H7 (cell line): ENCODE measurements at regions not wholly inside any gene's neighbourhood (a gene's known extent, or its start where the extent isn't known, plus 50 kb on each side); places are given as distances from the start of the nearest gene placed in this dataset.

ENCODE experiments used
- DNase-seq: peaks from one replicate; pipeline ENCODE4 v3.0.0; 2012
- H3K27me3 ChIP-seq: 2 replicates; pipeline ENCODE4 v1.6.0; 2011; ENCODE audit warnings: mild to moderate bottlenecking, low read length; ENCODE audit not compliant: control insufficient read depth, insufficient read depth
- H3K36me3 ChIP-seq: replicated peaks from 2 replicates; pipeline ENCODE4 v1.5.1; 2011; ENCODE audit warnings: low read length; ENCODE audit not compliant: control insufficient read depth, insufficient read depth
- H3K4me3 ChIP-seq: 2 replicates; pipeline ENCODE4 v1.5.1; 2011; ENCODE audit warnings: low read depth, mild to moderate bottlenecking, control low read depth, low read length, moderate library complexity; ENCODE audit not compliant: insufficient read depth

- H3K36me3 ChIP-seq = no peaks in the 10 kb centered on the region
- no peak for DNase-seq
- H3K27me3 ChIP-seq = no peaks in the 10 kb centered on the region
- H3K4me3 ChIP-seq = no peak overlapping the region
Measured at GRCh38 chr10:118912961-118913600, 116.4 kb upstream of the NANOS1 start.

DNA sequence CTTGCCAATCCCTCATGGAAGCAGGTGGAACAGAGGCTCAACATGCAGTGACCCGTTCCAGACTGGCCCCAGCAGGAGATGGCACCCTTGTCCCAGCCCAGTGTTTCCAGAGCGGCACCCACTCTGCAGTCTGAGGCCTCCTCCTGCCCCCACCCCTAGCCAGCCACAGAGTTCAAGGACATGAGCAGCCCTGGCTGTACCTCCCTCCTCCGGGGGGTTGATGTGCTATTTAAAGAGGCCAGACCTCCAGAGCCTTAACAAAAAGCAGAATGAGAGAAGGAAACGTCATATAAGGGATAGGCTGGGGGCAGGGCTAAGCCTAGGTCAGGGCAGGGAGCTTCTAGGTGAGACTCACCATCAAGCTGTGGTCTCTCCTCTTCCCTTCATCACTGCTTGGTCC, 115.7 kb upstream of the NANOS1 start:
- H3K27me3 ChIP-seq = no peaks in the 10 kb centered on the region
- H3K36me3 ChIP-seq = no peaks in the 10 kb centered on the region
- no peak for DNase-seq
- H3K4me3 ChIP-seq = no peak overlapping the region

- no peaks in the 10 kb centered on the region for H3K27me3 ChIP-seq
- no peaks in the 10 kb centered on the region for H3K36me3 ChIP-seq
- DNase-seq = no peak
- no peak overlapping the region for H3K4me3 ChIP-seq
Measured at GRCh38 chr10:118914629-118915028, 114.9 kb upstream of the NANOS1 start.

DNA sequence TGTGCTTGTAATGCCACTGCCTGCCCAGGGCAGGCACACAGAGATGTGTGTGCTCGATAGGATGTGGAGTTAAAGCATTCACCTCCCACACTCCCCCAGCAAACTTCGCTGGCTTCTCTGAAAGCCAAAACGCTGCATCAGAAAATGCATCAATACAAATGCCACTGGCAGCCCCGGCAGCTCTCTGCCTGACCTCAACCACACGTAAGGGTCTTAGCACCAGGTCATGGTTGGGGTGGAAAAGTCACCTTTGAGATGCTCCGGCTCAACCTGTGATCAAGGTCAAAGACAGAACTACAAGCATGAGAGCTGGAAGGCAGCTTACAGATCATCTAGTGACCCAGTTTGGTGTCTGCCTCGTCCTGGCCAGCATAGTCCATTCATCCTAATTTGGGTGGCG, 114.4 kb upstream of the NANOS1 start:
- no peak for DNase-seq
- Histone ChIP-seq H3K4me3 (no peak overlapping the region), H3K27me3 (no peaks in the 10 kb centered on the region), H3K36me3 (no peaks in the 10 kb centered on the region)

DNA sequence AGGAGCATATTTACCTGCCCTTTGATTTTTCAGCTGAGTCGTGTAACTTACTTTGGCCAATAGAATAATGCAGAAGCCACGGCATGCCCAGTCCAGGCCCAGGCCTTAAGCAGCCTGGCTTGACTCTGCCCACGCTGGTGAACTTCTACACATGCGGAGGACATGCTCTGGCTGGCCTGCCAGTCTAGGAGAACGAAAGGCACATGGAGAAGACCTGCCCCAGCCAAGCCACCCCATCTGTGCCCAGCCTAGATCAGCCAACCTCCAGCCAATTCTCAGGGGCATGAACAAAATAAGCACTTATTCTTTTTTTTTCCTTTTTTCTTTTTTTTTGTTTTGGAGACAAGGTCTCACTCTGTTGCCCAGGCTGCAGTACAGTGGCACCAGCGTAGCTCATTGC, 112.7 kb upstream of the NANOS1 start:
- Histone ChIP-seq H3K4me3 (no peak overlapping the region), H3K36me3 (no peaks in the 10 kb centered on the region), H3K27me3 (no peaks in the 10 kb centered on the region)
- DNase-seq = no peak

GRCh38 chr10:118917701-118918100, 111.8 kb upstream of the NANOS1 start:
- no peak for DNase-seq
- Histone ChIP-seq H3K27me3 (no peaks in the 10 kb centered on the region), H3K4me3 (no peak overlapping the region), H3K36me3 (no peaks in the 10 kb centered on the region)

- Histone ChIP-seq H3K27me3 (no peaks in the 10 kb centered on the region), H3K36me3 (no peaks in the 10 kb centered on the region), H3K4me3 (no peak overlapping the region)
- no peak for DNase-seq
Measured at GRCh38 chr10:118918116-118918515, 111.4 kb upstream of the NANOS1 start.

DNA sequence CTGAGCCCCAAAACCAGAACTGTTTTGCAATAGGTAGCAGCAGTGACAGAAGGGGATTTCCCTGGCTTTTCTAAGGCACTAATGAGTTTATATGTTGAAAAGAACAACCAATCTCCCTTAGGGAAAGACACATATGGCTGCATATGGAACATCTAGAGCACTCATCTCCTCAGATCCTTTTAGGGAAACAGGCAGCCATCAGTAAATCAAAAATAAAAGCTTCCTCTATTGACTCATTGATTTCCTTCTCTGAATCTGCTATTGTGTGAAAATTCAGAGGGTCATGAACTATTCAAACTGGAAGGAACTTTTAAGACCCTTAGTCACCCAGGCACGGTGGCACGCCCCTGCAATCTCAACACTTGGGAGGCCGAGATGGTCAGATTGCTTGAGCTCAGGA, 110.9 kb upstream of the NANOS1 start:
- DNase-seq = no peak
- no peaks in the 10 kb centered on the region for H3K27me3 ChIP-seq

DNA sequence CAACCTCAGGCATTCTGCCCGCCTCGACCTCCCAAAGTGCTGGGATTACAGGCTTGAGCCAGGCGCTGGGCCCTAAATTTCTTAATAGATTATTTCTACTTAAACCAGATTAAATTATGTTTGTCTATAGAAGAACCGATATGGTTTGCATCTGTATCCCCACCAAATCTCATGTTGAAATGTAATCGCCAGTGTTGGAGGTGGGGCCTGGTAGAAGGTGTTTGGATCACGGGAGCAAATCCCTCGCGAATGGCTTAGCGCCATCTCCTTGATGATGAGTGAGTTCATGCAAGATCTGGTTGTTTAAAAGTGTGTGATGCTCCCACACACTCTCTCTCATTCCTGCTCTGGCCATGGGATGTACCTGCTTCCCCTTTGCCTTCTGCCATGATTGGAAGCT, 109.3 kb upstream of the NANOS1 start:
- H3K27me3 ChIP-seq = no peaks in the 10 kb centered on the region
- H3K36me3 ChIP-seq = no peaks in the 10 kb centered on the region
- no peak overlapping the region for H3K4me3 ChIP-seq
- DNase-seq = no peak

More for the DNA sequence above, 110.9 kb upstream of the NANOS1 start:
- H3K4me3 ChIP-seq = no peak overlapping the region
- H3K36me3 ChIP-seq = no peaks in the 10 kb centered on the region

- DNase-seq = no peak
- H3K36me3 ChIP-seq = no peaks in the 10 kb centered on the region
- no peaks in the 10 kb centered on the region for H3K27me3 ChIP-seq
- no peak overlapping the region for H3K4me3 ChIP-seq
Measured at GRCh38 chr10:118922226-118922625, 107.3 kb upstream of the NANOS1 start.

DNA sequence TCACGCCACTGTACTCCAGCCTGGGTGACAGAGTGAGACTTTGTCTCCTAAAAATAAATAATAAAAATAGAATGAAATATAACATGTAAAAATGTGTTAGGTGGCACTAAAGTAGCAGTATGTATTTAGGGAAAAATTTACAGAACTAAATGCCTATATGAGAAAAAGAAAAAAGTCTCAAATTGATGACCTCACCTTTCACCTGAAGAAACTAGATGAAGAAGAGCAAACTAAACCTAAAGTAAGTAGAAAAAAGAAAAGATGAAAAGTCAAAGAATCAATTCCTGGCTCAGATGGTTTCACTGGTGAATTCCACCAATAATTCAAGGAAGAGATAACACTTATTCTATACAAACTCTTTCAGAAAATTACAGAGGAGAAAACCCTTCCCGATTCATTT, 106.5 kb upstream of the NANOS1 start:
- no peaks in the 10 kb centered on the region for H3K27me3 ChIP-seq
- no peak overlapping the region for H3K4me3 ChIP-seq
- no peaks in the 10 kb centered on the region for H3K36me3 ChIP-seq
- DNase-seq = no peak

DNA sequence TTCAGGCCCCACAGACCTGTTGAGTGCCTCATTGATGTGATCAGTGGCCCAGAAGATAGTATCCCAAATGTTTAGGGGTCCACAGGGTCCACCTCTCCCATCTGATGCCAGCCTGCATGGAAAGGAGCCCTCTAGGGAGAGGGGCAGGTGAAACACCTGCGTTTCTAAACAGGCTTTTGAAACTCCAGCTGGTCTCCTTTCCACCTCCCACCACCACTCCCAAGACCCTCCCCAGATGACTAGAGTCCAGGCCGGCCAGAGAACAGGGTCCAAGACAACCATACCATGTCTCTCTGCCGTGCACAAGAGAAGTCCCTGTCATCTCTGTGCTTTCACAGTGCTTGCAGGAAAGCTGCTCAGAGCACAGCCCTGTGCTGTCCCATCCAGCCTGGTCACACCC, 105.0 kb upstream of the NANOS1 start:
- Histone ChIP-seq H3K36me3 (no peaks in the 10 kb centered on the region), H3K4me3 (no peak overlapping the region), H3K27me3 (no peaks in the 10 kb centered on the region)
- no peak for DNase-seq

GRCh38 chr10:118925404-118926071, 104.0 kb upstream of the NANOS1 start:
- Histone ChIP-seq H3K4me3 (no peak overlapping the region), H3K27me3 (no peaks in the 10 kb centered on the region), H3K36me3 (no peaks in the 10 kb centered on the region)
- DNase-seq = no peak

GRCh38 chr10:118926072-118926417, 103.5 kb upstream of the NANOS1 start:
- Histone ChIP-seq H3K36me3 (no peaks in the 10 kb centered on the region), H3K4me3 (no peak overlapping the region), H3K27me3 (no peaks in the 10 kb centered on the region)
- no peak for DNase-seq

DNA sequence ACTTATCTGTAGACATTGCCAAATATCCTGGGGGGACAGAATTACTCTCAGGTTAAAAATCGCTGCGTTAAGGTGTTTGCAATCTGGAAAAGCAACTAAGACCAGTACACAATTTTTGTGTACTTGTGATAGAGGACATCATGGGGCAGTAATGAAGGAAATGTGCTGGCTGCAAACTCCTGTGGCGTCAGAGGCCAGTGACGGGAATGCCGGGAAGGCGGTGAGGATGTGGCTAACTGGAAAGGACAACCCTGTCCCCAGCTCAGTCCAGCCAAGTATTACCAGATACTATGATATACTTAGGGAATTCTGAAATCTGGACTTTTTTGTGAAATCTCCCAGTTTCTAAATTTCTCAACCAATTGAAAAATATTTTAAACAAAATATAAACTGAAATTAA, 103.1 kb upstream of the NANOS1 start:
- no peak for DNase-seq
- Histone ChIP-seq H3K36me3 (no peaks in the 10 kb centered on the region), H3K4me3 (no peak overlapping the region), H3K27me3 (no peaks in the 10 kb centered on the region)

DNA sequence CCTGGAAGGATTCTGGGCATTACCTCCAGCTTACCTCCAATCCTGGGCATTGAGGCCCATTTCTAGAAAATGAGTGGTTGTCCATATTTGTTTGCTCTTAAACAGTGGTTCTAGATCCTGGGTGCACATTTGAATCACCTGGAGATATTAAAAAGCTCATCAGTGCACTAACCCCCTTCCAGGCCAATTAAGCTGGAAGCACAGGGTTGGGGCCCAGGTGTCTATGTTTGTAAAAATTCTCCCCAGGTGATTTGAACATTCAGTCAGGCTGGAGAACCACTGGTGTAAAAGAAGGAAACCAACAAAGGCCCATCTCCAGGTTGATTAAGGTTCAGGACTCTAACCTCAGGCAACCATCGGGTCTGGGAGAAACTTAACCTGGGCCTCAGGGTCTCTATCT, 102.6 kb upstream of the NANOS1 start:
- Histone ChIP-seq H3K36me3 (no peaks in the 10 kb centered on the region), H3K4me3 (no peak overlapping the region), H3K27me3 (no peaks in the 10 kb centered on the region)
- DNase-seq = no peak
